A673 (cell line): ENCODE measurements at regions not wholly inside any gene's neighbourhood (a gene's known extent, or its start where the extent isn't known, plus 50 kb on each side); places are given as distances from the start of the nearest gene placed in this dataset.

Source experiments
- BruUV-seq: library from RNA; stranded (reverse); fragments of 400-500 nt; replicated peaks from 2 replicates; lab custom pipeline; 2021; lab: Mats Ljungman, UMichigan
- CTCF ChIA-PET: fragments of 300-600 bp; sonication (Branson Sonifier 250); formaldehyde crosslinking; loops from one replicate; lab custom pipeline; 2022; ENCODE audit warnings: antibody characterized with exemption; lab: Charles Lee
- POLR2A ChIA-PET: fragments of 300-600 bp; sonication (Branson Sonifier 250); formaldehyde crosslinking; loops from one replicate; lab custom pipeline; 2022; ENCODE audit warnings: antibody characterized with exemption; ENCODE audit not compliant: low non-redundant PET; lab: Charles Lee
- DNase-seq: peaks from one replicate; pipeline ENCODE4 v3.0.0-alpha.2; 2015; ENCODE audit warnings: low spot score
- H3K27ac ChIP-seq: fragments of 200-600 bp; sonication (generic); 2 replicates; pipeline ENCODE4 v1.5.1; 2016; ENCODE audit warnings: mixed run types, low read depth, mild to moderate bottlenecking, mixed read lengths, antibody characterized with exemption, low read length; ENCODE audit not compliant: poor library complexity, severe bottlenecking
- H3K27me3 ChIP-seq: fragments of 200-600 bp; sonication (generic); replicated peaks from 2 replicates; pipeline ENCODE4 v1.6.1; 2017; ENCODE audit warnings: mixed run types, low read depth, mild to moderate bottlenecking, mixed read lengths, antibody characterized with exemption, low read length; ENCODE audit not compliant: insufficient read depth, poor library complexity
- H3K36me3 ChIP-seq: fragments of 200-600 bp; sonication (generic); 2 replicates; pipeline ENCODE4 v1.6.1; 2016; ENCODE audit warnings: mixed run types, mild to moderate bottlenecking, mixed read lengths, antibody characterized with exemption, low read length; ENCODE audit not compliant: insufficient read depth, poor library complexity, severe bottlenecking
- H3K4me1 ChIP-seq: fragments of 200-600 bp; sonication (generic); 2 replicates; pipeline ENCODE4 v1.6.1; 2017; ENCODE audit warnings: mixed run types, mild to moderate bottlenecking, mixed read lengths, antibody characterized with exemption, low read length; ENCODE audit not compliant: insufficient read depth, poor library complexity, severe bottlenecking
- H3K4me3 ChIP-seq: fragments of 200-600 bp; sonication (generic); 2 replicates; pipeline ENCODE4 v1.5.1; 2016; ENCODE audit warnings: low read depth, mixed run types, mild to moderate bottlenecking, mixed read lengths, low read length; ENCODE audit not compliant: poor library complexity, severe bottlenecking
- H3K9me3 ChIP-seq: fragments of 200-600 bp; sonication (generic); 2 replicates; pipeline ENCODE4 v1.6.1; 2016; ENCODE audit warnings: mixed run types, low read depth, mild to moderate bottlenecking, mixed read lengths, antibody characterized with exemption, low read length; ENCODE audit not compliant: poor library complexity, severe bottlenecking
- EZH2 ChIP-seq: fragments of 200-600 bp; sonication (generic); IDR thresholded peaks from 2 replicates; pipeline ENCODE4 v1.6.1; 2017; ENCODE audit warnings: borderline replicate concordance, low read depth, mild to moderate bottlenecking, mixed read lengths, antibody characterized with exemption, low read length; ENCODE audit not compliant: poor library complexity, severe bottlenecking
- intact Hi-C: fragments of 100-400 bp; cut with micrococcal nuclease; formaldehyde crosslinking; loops from one replicate; pipeline ENCODE4 v1.10.0; 2022; ENCODE audit not compliant: unreplicated experiment
- TF ChIP-seq, protein P1 (sequence below): fragments of 300-800, 200-600 bp; sonication (generic); conservative IDR thresholded peaks from 2 replicates; pipeline ENCODE4 v1.5.1; 2017; ENCODE audit warnings: low read depth, mild to moderate bottlenecking, antibody characterized with exemption, low read length, moderate library complexity, mixed read lengths

DNA sequence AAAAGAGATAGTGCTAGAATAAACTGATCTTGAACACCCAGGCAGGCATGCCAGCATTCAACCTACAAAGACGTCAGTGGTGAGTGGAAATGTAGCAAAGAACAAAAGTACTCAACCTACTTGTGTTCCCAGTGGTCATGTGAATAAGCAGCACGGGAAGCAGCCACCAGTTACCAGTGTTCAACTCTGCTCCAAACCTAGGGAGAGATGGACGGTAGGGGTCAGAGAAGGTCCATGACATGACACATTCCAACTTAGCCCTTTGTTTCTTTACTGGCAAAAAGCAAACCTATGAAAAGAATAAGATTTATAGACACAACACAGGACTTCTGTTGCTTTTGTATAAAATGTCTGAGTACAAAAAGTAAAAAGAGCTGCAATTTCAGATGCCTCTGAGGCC lies 511.4 kb downstream of the XPNPEP1 start:
- intact Hi-C loops = no loop called here
- TF ChIP-seq, protein P1, sequence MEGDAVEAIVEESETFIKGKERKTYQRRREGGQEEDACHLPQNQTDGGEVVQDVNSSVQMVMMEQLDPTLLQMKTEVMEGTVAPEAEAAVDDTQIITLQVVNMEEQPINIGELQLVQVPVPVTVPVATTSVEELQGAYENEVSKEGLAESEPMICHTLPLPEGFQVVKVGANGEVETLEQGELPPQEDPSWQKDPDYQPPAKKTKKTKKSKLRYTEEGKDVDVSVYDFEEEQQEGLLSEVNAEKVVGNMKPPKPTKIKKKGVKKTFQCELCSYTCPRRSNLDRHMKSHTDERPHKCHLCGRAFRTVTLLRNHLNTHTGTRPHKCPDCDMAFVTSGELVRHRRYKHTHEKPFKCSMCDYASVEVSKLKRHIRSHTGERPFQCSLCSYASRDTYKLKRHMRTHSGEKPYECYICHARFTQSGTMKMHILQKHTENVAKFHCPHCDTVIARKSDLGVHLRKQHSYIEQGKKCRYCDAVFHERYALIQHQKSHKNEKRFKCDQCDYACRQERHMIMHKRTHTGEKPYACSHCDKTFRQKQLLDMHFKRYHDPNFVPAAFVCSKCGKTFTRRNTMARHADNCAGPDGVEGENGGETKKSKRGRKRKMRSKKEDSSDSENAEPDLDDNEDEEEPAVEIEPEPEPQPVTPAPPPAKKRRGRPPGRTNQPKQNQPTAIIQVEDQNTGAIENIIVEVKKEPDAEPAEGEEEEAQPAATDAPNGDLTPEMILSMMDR = no peak
- TF ChIP-seq EZH2 = no peak
- Histone ChIP-seq H3K4me1 (peaks cover under 1% of the 10 kb centered on the region), H3K9me3 (no peaks in the 10 kb centered on the region), H3K27me3 (no peaks in the 10 kb centered on the region), H3K27ac (no peak overlapping the region), H3K36me3 (no peaks in the 10 kb centered on the region), H3K4me3 (no peak overlapping the region)
- no TSS peak for BruUV-seq
- ChIA-PET CTCF (no interaction called here), POLR2A (no interaction called here)
- DNase-seq = no peak

DNA sequence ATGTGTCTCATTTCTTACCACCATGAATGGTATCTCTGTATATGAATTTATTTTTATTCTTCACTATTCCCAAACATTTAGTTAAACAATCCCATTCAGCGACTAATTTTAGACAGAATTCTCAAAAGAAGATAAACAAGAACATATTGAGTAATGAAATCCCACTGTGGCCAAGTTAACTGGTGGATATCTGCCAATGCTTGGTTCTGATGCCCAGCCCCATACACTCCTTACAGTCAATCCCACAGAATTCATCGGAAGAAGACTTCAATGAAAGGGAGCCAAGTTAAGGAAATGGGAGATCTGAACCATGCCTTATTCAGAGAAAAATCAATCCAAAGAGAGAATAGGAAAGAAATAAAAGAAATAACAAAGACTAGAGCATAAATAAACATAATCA lies 518.0 kb downstream of the XPNPEP1 start:
- intact Hi-C loops = no loop called here
- CTCF ChIA-PET = no interaction called here
- no peaks in the 10 kb centered on the region for H3K9me3 ChIP-seq
- DNase-seq = no peak
- H3K4me1 ChIP-seq = no peaks in the 10 kb centered on the region
- no peaks in the 10 kb centered on the region for H3K27me3 ChIP-seq
- no peak for TF ChIP-seq EZH2
- TF ChIP-seq, protein P1 = no peak
- no peak overlapping the region for H3K27ac ChIP-seq
- POLR2A ChIA-PET = no interaction called here
- no peak overlapping the region for H3K4me3 ChIP-seq
- no TSS peak for BruUV-seq
- no peaks in the 10 kb centered on the region for H3K36me3 ChIP-seq

DNA sequence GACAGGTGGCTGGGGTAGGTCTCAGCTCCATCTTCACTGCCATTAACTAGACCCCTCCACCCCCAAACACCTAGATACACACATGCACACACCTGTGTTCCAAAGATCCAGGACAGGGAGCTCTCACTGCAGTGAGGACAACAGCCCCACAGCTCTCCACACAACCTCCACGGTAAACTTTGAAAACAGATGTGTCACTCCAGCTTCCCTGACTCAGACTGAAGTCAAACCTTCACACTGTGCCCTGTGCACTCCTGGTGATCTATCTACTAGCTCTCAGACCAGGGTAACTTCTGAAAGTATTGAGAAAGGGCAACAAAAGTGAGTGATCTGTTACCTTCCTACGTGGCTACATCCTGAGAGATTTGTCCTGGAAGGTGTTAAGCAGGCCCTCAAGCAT lies 519.8 kb downstream of the XPNPEP1 start:
- TF ChIP-seq, protein P1 = no peak
- TF ChIP-seq EZH2 = no peak
- H3K36me3 ChIP-seq = no peaks in the 10 kb centered on the region
- no peaks in the 10 kb centered on the region for H3K4me1 ChIP-seq
- CTCF ChIA-PET = no interaction called here
- no peak overlapping the region for H3K27ac ChIP-seq
- intact Hi-C loops = no loop called here
- DNase-seq = no peak
- no TSS peak for BruUV-seq
- no peaks in the 10 kb centered on the region for H3K9me3 ChIP-seq
- POLR2A ChIA-PET = no interaction called here
- no peaks in the 10 kb centered on the region for H3K27me3 ChIP-seq
- no peak overlapping the region for H3K4me3 ChIP-seq
